ENCODE measurements at regions not wholly inside any gene's neighbourhood (a gene's known extent, or its start where the extent isn't known, plus 50 kb on each side); places are given as distances from the start of the nearest gene placed in this dataset.

DNA sequence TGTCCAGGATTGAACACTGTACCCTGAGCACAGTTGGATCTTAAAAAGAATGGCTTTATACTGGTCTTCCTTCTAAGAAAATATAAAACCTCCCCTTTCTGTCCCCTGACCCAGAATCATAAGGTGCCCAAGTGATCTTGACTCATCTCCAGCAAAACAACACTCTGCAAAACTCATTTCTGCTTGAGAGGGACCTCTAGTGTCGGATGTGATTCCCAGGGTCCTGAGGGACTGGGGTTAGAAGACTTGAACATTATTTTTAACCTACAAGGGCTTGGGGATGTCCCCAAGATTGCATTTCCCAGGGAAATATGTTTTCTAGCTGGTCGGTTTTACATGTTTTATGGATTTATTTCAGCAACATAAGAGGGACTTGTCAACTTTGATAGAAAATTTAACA is 1318.5 kb upstream of the CELF4 start:
- Mint-ChIP-seq H3K36me3 (ENCODE audit: low read depth, unreplicated experiment) (no peaks in the 10 kb centered on the region), H3K27me3 (ENCODE audit: low read depth, unreplicated experiment) (no peaks in the 10 kb centered on the region), H3K4me3 (ENCODE audit: unreplicated experiment) (no peak overlapping the region), H3K27ac (ENCODE audit: unreplicated experiment) (no peak overlapping the region), H3K9me3 (ENCODE audit: unreplicated experiment) (no peaks in the 10 kb centered on the region), H3K4me1 (ENCODE audit: low read depth, unreplicated experiment) (no peaks in the 10 kb centered on the region)
- DNase-seq (ENCODE audit: low read depth) (no peak), FAIRE-seq (no peak)
- no peaks in the 10 kb centered on the region for H3K36me3 ChIP-seq (ENCODE audit: insufficient read depth, low read length)
- no peaks in the 10 kb centered on the region for H3K27me3 ChIP-seq (ENCODE audit: insufficient read depth, low read length)
- H2AFZ ChIP-seq (ENCODE audit: low read depth, low read length) = no peak overlapping the region
- H3K4me1 ChIP-seq (ENCODE audit: insufficient read depth, low read length) = no peaks in the 10 kb centered on the region
- no peak overlapping the region for H3K4me3 ChIP-seq (ENCODE audit: insufficient read depth, low read depth, low read length)
- H3K9ac ChIP-seq (ENCODE audit: low read length) = no peak overlapping the region
- H3K79me2 ChIP-seq (ENCODE audit: insufficient read depth, low read length) = no peaks in the 10 kb centered on the region
- no peak overlapping the region for H3K27ac ChIP-seq (ENCODE audit: low read depth, low read length)
- TF ChIP-seq, protein P1, sequence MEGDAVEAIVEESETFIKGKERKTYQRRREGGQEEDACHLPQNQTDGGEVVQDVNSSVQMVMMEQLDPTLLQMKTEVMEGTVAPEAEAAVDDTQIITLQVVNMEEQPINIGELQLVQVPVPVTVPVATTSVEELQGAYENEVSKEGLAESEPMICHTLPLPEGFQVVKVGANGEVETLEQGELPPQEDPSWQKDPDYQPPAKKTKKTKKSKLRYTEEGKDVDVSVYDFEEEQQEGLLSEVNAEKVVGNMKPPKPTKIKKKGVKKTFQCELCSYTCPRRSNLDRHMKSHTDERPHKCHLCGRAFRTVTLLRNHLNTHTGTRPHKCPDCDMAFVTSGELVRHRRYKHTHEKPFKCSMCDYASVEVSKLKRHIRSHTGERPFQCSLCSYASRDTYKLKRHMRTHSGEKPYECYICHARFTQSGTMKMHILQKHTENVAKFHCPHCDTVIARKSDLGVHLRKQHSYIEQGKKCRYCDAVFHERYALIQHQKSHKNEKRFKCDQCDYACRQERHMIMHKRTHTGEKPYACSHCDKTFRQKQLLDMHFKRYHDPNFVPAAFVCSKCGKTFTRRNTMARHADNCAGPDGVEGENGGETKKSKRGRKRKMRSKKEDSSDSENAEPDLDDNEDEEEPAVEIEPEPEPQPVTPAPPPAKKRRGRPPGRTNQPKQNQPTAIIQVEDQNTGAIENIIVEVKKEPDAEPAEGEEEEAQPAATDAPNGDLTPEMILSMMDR (IDR thresholded peaks at IDR 0.05; ENCODE audit: insufficient read depth, low read depth, low read length) = no peak
- TF ChIP-seq EZH2 (IDR thresholded peaks at IDR 0.05; ENCODE audit: insufficient read depth, low read length) = no peak
- H3K9me3 ChIP-seq (ENCODE audit: insufficient read depth, low read depth, low read length) = no peaks in the 10 kb centered on the region
- H3K4me2 ChIP-seq (ENCODE audit: low read length) = no peak overlapping the region
- H4K20me1 ChIP-seq (ENCODE audit: insufficient read depth, low read length) = no peaks in the 10 kb centered on the region

DNA sequence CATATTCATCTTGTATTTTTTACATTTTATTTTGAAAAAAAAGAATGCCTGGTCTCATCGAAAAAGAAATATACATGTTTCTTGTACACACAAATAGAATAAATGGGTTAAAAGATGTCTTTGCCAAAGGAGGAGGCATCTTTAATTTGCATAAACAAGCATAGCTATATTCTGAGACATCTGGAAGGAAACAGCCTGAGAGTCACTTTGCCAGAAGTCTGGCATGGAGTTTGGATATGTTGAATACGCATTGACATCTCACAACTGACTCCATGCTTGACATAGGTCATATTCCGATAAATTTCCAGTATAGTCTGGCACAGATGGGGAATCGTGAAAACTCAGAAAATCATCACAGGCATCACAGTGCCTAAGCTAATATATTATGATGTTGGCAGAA is 1317.5 kb upstream of the CELF4 start:
- Mint-ChIP-seq H3K4me3 (ENCODE audit: unreplicated experiment) (no peak overlapping the region), H3K27ac (ENCODE audit: unreplicated experiment) (no peak overlapping the region), H3K27me3 (ENCODE audit: low read depth, unreplicated experiment) (no peaks in the 10 kb centered on the region), H3K4me1 (ENCODE audit: low read depth, unreplicated experiment) (no peaks in the 10 kb centered on the region), H3K9me3 (ENCODE audit: unreplicated experiment) (no peaks in the 10 kb centered on the region), H3K36me3 (ENCODE audit: low read depth, unreplicated experiment) (no peaks in the 10 kb centered on the region)
- Histone ChIP-seq H3K4me2 (ENCODE audit: low read length) (no peak overlapping the region), H3K36me3 (ENCODE audit: insufficient read depth, low read length) (no peaks in the 10 kb centered on the region), H2AFZ (ENCODE audit: low read depth, low read length) (no peak overlapping the region), H3K27ac (ENCODE audit: low read depth, low read length) (no peak overlapping the region), H3K79me2 (ENCODE audit: insufficient read depth, low read length) (no peaks in the 10 kb centered on the region), H3K9me3 (ENCODE audit: insufficient read depth, low read depth, low read length) (no peaks in the 10 kb centered on the region), H3K27me3 (ENCODE audit: insufficient read depth, low read length) (no peaks in the 10 kb centered on the region), H4K20me1 (ENCODE audit: insufficient read depth, low read length) (no peaks in the 10 kb centered on the region), H3K4me3 (ENCODE audit: insufficient read depth, low read depth, low read length) (no peak overlapping the region), H3K9ac (ENCODE audit: low read length) (no peak overlapping the region), H3K4me1 (ENCODE audit: insufficient read depth, low read length) (no peaks in the 10 kb centered on the region)
- no peak for TF ChIP-seq EZH2 (IDR thresholded peaks at IDR 0.05; ENCODE audit: insufficient read depth, low read length)
- TF ChIP-seq, protein P1 (IDR thresholded peaks at IDR 0.05; ENCODE audit: insufficient read depth, low read depth, low read length) = no peak
- FAIRE-seq = no peak
- no peak for DNase-seq (ENCODE audit: low read depth)

DNA sequence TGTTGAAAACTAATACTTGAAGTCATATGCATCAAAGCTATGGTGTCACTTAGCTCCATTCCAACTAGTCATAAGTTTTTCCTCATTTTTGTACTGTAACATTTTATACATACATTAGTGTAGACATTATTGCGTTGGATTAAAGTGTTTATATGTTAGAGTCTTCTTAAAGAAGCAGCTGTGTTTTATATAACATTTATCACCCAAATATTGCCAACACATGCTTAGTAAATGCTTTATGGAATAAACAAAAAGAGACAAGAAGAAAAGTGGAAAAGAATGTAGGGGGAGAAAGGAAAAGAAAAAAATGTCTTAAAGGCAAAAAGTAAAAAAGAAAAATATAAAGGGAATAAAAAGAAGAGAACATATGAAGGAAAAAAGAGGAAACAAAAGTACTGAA is 1314.3 kb upstream of the CELF4 start:
- no peaks in the 10 kb centered on the region for H3K4me1 ChIP-seq (ENCODE audit: insufficient read depth, low read length)
- Mint-ChIP-seq H3K9me3 (ENCODE audit: unreplicated experiment) (no peaks in the 10 kb centered on the region), H3K36me3 (ENCODE audit: low read depth, unreplicated experiment) (no peaks in the 10 kb centered on the region), H3K27me3 (ENCODE audit: low read depth, unreplicated experiment) (peaks cover 3% of the 10 kb centered on the region), H3K4me1 (ENCODE audit: low read depth, unreplicated experiment) (no peaks in the 10 kb centered on the region), H3K27ac (ENCODE audit: unreplicated experiment) (no peak overlapping the region), H3K4me3 (ENCODE audit: unreplicated experiment) (no peak overlapping the region)
- H3K9ac ChIP-seq (ENCODE audit: low read length) = no peak overlapping the region
- no peak overlapping the region for H3K27ac ChIP-seq (ENCODE audit: low read depth, low read length)
- H3K79me2 ChIP-seq (ENCODE audit: insufficient read depth, low read length) = no peaks in the 10 kb centered on the region
- no peak for TF ChIP-seq EZH2 (IDR thresholded peaks at IDR 0.05; ENCODE audit: insufficient read depth, low read length)
- no peaks in the 10 kb centered on the region for H3K9me3 ChIP-seq (ENCODE audit: insufficient read depth, low read depth, low read length)
- H4K20me1 ChIP-seq (ENCODE audit: insufficient read depth, low read length) = no peaks in the 10 kb centered on the region
- H3K4me3 ChIP-seq (ENCODE audit: insufficient read depth, low read depth, low read length) = no peak overlapping the region
- H2AFZ ChIP-seq (ENCODE audit: low read depth, low read length) = no peak overlapping the region
- no peaks in the 10 kb centered on the region for H3K27me3 ChIP-seq (ENCODE audit: insufficient read depth, low read length)
- H3K36me3 ChIP-seq (ENCODE audit: insufficient read depth, low read length) = no peaks in the 10 kb centered on the region
- no peak for FAIRE-seq
- H3K4me2 ChIP-seq (ENCODE audit: low read length) = no peak overlapping the region
- DNase-seq (ENCODE audit: low read depth) = no peak
